ENCODE measurements at regions not wholly inside any gene's neighbourhood (a gene's known extent, or its start where the extent isn't known, plus 50 kb on each side); places are given as distances from the start of the nearest gene placed in this dataset.

DNA sequence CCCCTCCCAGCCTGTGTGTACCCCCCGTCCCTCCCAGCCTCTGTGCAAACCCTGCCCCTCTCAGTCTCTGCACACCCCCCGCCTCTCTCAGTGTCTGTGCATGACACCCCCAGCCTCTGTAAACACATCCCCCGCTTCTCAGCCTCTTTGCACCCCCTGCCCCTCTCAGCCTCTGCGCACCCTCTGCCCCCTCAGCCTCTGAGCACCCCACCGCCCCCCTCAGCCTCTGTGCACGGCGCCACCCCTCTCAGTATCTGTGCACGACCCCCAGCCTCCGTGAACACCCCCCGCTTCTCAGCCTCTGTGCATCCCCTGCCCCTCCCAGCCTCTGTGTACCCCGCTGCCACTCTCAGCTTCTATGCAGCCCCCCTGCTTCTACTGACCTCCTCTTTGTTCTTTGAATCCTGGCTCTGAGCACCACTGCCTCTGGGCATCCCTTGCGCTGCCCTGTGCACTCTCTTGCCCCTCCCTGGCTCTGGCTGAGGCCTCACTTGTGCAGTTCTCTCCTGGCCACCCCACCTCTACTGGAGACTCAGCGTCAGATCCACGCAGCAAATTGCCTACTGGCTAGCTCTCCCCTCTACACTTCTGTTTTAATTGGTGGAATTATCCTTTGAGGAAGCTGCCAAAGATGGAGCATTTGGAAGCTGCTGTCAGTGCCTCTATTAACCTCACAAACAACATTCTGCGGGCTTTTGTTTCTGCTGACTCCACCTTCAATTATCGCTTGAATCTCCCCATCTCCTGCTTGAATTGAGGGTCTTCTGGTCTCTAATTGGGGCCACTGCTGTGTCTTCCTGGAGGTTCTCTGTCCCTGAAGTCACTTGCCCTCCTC is 838.6 kb downstream of the TBC1D22A start:
- no peak for DNase-seq

- no peak for DNase-seq
These were observed 837.8 kb downstream of the TBC1D22A start for GRCh38 chr22:47600281-47600680.

DNA sequence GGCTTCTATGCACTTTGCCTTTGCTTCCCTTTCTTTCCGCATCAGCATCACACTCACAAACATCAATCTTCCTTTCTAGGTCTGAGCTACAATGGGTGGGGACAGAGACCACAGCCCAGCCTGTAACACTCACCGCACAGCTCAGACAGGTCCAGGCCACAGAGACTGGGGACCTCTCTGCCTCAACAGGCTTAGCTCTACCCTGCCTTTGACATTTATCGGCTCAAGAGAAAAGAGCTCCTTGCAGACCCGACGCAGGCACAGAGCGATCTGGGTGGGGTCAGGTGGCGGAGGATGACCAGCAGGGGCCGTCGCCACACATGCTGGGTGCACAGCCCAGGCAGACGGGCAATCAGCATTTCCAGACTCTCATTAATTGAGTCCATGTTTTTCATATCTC is 837.3 kb downstream of the TBC1D22A start:
- DNase-seq = no peak

DNA sequence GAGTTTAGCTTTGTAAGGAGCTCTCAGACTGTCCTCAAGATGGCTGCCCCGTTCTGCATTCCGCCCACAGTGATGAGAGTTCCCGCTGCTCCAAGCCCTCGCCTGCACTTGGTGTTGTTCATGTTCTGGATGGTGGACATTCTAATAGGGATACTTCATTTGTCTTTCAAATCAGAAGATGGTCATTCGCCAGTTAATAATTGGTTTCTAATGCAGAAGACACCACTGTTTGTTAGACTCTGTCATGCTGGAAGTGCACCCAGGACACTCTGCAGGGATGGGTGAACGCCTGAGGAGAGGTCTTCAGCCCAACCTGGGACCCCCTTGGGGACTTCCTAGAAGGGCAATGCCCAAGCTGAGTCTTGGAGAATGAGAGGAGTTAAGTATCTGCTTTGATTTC is 836.4 kb downstream of the TBC1D22A start:
- DNase-seq = no peak

- no peak for DNase-seq
These were observed 834.6 kb downstream of the TBC1D22A start for GRCh38 chr22:47597041-47597440.

DNA sequence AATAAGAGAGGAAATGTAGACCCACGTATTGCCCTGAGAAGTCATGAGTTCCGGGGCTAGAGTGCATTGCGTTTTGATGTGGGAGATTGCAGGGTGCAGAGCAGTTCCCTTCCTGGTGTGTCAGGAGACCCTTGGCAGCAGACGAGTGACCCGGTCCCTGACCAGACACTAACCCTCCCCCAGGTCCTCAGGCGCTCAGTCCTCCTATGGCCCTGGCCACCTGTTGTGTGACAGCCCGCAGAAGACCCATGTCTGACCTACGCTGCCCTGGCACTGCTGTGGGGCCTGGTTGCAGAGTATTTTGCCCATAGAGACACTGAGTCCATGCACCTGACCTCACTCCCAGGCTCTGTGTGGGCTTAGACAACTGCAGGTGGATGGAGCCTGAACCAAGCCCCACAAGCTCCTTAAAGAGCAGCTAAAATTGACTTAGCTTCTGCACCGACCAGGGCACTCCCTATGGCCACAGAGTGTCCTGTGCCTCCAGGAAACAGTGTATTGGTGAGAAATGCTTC is 833.8 kb downstream of the TBC1D22A start:
- no peak for DNase-seq

DNA sequence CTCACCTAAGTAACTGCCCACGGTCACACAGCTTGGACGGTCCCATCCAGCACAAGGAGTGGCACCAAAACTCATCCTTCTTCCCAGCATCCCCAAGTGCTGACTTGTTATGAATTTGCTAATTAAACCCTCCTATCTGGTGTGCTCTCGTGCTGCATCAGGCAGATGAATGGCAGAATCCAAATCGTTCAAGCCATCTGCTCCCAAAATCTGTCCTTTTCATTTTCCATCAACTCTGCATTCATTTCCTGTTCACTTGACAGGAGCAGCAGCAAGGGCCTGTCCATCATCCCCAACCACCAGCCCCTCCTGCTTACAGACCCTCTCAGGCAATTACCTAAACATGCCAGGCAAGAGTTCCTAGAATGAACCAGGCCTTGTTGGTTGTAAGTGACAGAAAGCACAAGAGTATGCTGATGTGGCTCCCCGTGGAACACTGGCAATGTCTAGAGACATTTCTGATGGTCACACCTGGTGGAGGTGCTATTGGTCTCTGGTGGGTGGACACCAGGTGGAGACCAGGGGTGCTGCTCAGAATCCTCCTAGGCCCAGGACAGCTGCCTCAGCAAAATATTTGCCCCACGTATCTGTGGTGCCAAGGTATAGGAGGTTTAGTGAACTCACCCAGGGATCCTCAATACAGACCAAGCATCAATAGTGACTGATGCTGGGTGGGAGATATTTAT is 832.5 kb downstream of the TBC1D22A start:
- no peak for DNase-seq

DNA sequence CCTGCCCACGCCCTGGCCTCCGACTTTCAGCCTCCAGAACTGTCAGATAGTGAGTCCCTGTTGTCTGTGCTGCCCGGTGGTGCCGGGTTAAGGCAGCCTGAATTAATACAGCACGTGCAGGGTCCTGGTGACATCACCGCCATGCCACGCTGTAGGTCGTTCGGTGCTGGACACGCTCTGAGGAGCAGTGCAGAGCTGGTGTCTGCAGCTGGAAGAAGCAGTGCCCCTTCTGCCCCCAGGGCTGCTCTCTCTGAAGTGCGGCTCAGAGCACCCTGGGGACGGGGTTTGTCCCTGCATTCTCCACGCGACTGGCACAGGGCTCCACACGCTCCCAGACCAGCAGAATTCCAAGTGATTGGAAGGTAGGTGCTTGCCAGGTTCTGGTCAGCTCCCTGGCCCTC is 831.5 kb downstream of the TBC1D22A start:
- DNase-seq = no peak

GRCh38 chr22:47593291-47593690 is 830.8 kb downstream of the TBC1D22A start:
- DNase-seq = no peak

DNA sequence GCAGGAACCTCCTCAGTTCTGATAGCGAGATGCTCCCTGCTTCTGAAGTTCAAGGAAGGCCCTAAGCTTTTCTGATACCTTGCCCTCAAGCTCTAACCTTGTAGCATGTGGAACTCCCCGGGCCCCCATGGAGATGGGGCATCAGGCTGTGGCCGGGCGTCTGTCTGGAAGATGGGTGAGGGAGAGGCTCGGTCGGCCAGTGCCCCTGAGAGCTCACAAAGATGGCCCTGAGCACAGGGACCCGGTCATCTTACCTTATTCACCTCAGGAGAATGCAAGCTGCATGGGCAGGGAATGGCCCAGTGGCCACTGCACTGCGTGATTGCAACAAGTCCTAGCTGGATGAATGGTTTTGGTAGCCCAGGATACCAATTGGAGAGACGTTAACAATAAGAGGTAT is 830.3 kb downstream of the TBC1D22A start:
- DNase-seq = no peak

- DNase-seq = no peak
These were observed 829.3 kb downstream of the TBC1D22A start for GRCh38 chr22:47591709-47592108.

DNA sequence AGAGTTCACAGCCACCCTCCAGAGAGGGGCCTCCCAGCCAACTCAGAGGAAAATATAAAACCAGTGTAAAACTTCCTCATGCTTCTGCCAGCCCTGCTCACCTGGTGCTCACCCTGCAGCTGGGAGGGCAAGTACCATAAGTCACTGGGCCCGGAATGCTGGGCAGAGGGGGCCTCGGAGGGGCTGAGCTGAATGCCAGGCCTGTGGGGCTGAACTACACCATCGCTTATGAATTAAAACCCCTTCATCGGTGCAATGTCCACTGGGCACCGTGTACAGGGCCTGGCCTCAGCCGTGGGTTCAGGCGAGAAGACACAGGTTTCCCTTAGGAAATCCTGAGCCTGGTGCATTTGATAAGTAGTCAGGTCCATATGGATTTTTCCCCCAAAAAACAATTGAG is 828.6 kb downstream of the TBC1D22A start:
- DNase-seq = no peak

GRCh38 chr22:47589271-47590250 is 827.1 kb downstream of the TBC1D22A start:
- DNase-seq = no peak

GRCh38 chr22:47588578-47588960 is 826.1 kb downstream of the TBC1D22A start:
- DNase-seq = no peak

- DNase-seq = no peak
These were observed 825.6 kb downstream of the TBC1D22A start for GRCh38 chr22:47587861-47588577.

- no peak for DNase-seq
These were observed 824.9 kb downstream of the TBC1D22A start for GRCh38 chr22:47587361-47587760.

DNA sequence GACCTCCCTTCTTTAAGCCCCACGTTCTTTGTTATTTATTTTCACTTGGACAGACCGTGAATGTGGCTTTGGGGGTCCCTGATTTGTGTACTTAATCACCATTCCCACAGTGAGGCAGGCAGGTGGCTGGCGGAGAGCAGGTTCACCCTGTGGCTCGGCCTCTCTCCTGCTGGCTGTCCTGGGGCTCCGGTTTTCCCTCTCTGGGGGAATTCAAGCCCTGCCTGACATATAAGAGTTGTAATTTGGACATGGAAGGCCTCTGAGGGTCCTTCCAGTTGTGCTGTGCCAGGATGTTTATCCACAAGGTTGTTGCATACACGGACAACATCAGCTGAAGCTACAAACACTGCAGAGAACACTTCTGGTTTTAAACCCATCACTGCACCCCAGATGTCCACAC is 824.5 kb downstream of the TBC1D22A start:
- DNase-seq = no peak

- no peak for DNase-seq
These were observed 823.6 kb downstream of the TBC1D22A start for GRCh38 chr22:47586038-47586437.

GRCh38 chr22:47583959-47584562 is 821.6 kb downstream of the TBC1D22A start:
- DNase-seq = no peak

DNA sequence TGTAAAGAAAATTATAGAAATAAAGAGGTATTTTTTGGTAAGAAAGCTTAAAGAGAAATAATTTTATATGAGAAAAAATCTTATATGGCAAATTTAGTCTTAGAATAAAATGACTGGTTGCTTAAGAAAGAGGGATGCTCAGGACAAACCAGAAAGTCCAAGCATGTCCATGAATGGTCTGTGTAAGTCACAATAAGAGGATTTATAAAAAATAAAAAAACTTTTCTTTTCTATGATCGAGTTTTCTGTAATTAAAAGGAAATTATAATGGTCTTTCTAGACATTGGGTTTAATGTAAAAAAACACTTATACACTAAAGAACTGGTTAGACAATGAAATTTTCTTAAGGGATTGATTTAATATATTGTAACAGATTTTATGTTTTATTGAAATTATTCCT is 819.6 kb downstream of the TBC1D22A start:
- DNase-seq = no peak

DNA sequence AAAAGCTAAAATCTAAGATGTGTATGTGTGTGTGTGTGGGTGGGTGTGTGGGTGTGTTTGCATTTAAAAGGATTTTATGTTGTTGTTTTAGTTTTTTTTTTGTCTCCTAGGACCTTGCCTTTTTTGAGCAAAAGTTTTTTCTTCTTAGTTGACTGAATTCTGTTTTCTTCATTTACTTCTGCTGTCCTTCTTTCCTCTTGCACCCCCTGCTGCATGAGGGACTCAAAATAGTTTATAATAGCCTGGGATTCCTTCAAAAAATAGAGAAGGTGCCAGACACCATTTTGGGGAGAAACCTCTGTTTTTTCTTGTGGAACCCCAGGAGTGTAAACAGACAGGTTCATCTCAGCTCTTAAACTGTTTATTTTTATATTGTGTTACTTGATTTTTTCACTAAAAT is 817.7 kb downstream of the TBC1D22A start:
- DNase-seq = no peak

DNA sequence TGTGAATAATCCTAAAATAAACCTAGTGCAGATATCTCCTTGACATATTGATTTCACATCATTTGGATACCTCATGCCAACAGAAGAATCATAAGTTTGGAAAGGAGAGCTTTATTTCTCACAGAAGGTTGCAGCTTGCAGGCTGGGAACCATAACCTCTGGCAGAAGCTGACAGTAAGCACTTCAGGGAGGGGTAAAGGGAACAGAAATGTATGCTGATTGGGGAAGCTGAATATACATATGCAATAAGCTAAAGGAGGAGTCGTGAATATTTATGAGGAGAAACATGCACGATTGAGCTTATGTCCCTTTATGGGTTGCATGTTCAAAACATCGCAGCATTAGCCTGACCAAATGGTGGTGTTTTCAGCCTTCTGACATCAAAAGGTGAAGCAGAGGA is 814.5 kb downstream of the TBC1D22A start:
- DNase-seq = no peak
